Liver (tissue), 8 donors: ENCODE measurements at regions not wholly inside any gene's neighbourhood (a gene's known extent, or its start where the extent isn't known, plus 50 kb on each side); places are given as distances from the start of the nearest gene placed in this dataset.
"Not testable (repeated sequence)": the region's sequence is repeated elsewhere in the genome, so short reads cannot be mapped to it uniquely, and the experiment has no call there.

Experiments
- DNase-seq: peaks from one replicate; pipeline ENCODE4 v3.0.0-alpha.2; 2017; ENCODE audit warnings: low spot score
- H3K27ac ChIP-seq, 2 donors: one replicate each; pipeline ENCODE4 v1.7.0; 2013; ENCODE audit warnings: inconsistent platforms in 2 of 2, low read length in 2 of 2, control low read depth in 1 of 2, low read depth in 1 of 2, mild to moderate bottlenecking in 1 of 2
- H3K27me3 ChIP-seq, 4 donors: one replicate each; pipeline versions ENCODE4 v1.6.1 to v1.7.0; 2013; ENCODE audit warnings: low read length in 3 of 4, inconsistent platforms in 1 of 4, mild to moderate bottlenecking in 1 of 4, moderate library complexity in 1 of 4; ENCODE audit not compliant: control insufficient read depth in 4 of 4, insufficient read depth in 4 of 4
- H3K36me3 ChIP-seq, 4 donors: one replicate each; pipeline versions ENCODE4 v1.6.1 to v1.7.0; 2013; ENCODE audit warnings: low read length in 3 of 4, mild to moderate bottlenecking in 3 of 4, low read depth in 1 of 4, moderate library complexity in 1 of 4; ENCODE audit not compliant: control insufficient read depth in 4 of 4, insufficient read depth in 3 of 4
- H3K4me1 ChIP-seq, 4 donors: one replicate each; pipeline versions ENCODE4 v1.6.1 to v1.7.0; 2013; ENCODE audit warnings: low read length in 3 of 4, mild to moderate bottlenecking in 3 of 4, moderate library complexity in 1 of 4; ENCODE audit not compliant: control insufficient read depth in 4 of 4, insufficient read depth in 4 of 4
- H3K4me3 ChIP-seq, 3 donors: one replicate each; pipeline versions ENCODE4 v1.6.1 to v1.7.0; 2013; ENCODE audit warnings: low read length in 3 of 3, control low read depth in 1 of 3, low read depth in 1 of 3, mild to moderate bottlenecking in 1 of 3
- H3K9ac ChIP-seq, 2 donors: one replicate each; pipeline ENCODE4 v1.7.0; 2013; ENCODE audit warnings: low read length in 2 of 2, mild to moderate bottlenecking in 2 of 2, moderate library complexity in 2 of 2, control low read depth in 1 of 2, low read depth in 1 of 2
- H3K9me3 ChIP-seq, 4 donors: one replicate each; pipeline versions ENCODE4 v1.6.1 to v1.7.0; 2013; ENCODE audit warnings: low read length in 3 of 4; ENCODE audit not compliant: control insufficient read depth in 4 of 4
- ATF3 ChIP-seq: IDR thresholded peaks from 2 replicates; pipeline ENCODE4 v1.6.1; 2016; ENCODE audit warnings: antibody characterized with exemption
- CTCF ChIP-seq: fragments of 150-350 bp; IDR thresholded peaks from 2 replicates; pipeline ENCODE4 v1.5.1; 2017; ENCODE audit warnings: improper control_type of control experiment, low read depth, low read length; ENCODE audit not compliant: missing input control
- EGR1 ChIP-seq, 2 donors: IDR thresholded peaks; 2 replicates each; pipeline ENCODE4 v1.6.1; 2016 to 2018; ENCODE audit warnings: antibody characterized with exemption in 2 of 2, low read depth in 2 of 2
- FOXA1 ChIP-seq: IDR thresholded peaks from 2 replicates; pipeline ENCODE4 v1.6.1; 2016; ENCODE audit warnings: antibody characterized with exemption
- FOXA2 ChIP-seq: IDR thresholded peaks from 2 replicates; pipeline ENCODE4 v1.6.1; 2016; ENCODE audit warnings: antibody characterized with exemption
- GABPA ChIP-seq, 2 donors: IDR thresholded peaks in 1 of 2; conservative IDR thresholded peaks in 1 of 2; 2 replicates each; pipeline ENCODE4 v1.6.1; 2016; ENCODE audit warnings: antibody characterized with exemption in 2 of 2, mild to moderate bottlenecking in 1 of 2, moderate library complexity in 1 of 2
- HNF4A ChIP-seq, 2 donors: conservative IDR thresholded peaks; 2 replicates each; pipeline ENCODE4 v1.6.1; 2016; ENCODE audit warnings: antibody characterized with exemption in 2 of 2, mild to moderate bottlenecking in 2 of 2
- HNF4G ChIP-seq: IDR thresholded peaks from 2 replicates; pipeline ENCODE4 v1.6.1; 2016; ENCODE audit warnings: antibody characterized with exemption
- JUND ChIP-seq, 2 donors: IDR thresholded peaks; 2 replicates each; pipeline ENCODE4 v1.6.1; 2016; ENCODE audit warnings: antibody characterized with exemption in 2 of 2
- NR2F2 ChIP-seq: IDR thresholded peaks from 2 replicates; pipeline ENCODE4 v1.6.1; 2016; ENCODE audit warnings: antibody characterized with exemption
- RAD21 ChIP-seq, 2 donors: IDR thresholded peaks; 2 replicates each; pipeline ENCODE4 v1.6.1; 2016; ENCODE audit warnings: antibody characterized with exemption in 2 of 2, mild to moderate bottlenecking in 2 of 2
- RXRA ChIP-seq, 2 donors: IDR thresholded peaks; 2 replicates each; pipeline ENCODE4 v1.6.1; 2017 to 2018; ENCODE audit warnings: antibody characterized with exemption in 2 of 2, mild to moderate bottlenecking in 1 of 2
- SP1 ChIP-seq: IDR thresholded peaks from 2 replicates; pipeline ENCODE4 v1.6.1; 2018; ENCODE audit warnings: antibody characterized with exemption, mild to moderate bottlenecking
- TAF1 ChIP-seq: conservative IDR thresholded peaks from 2 replicates; pipeline ENCODE4 v1.6.1; 2016; ENCODE audit warnings: antibody characterized with exemption, mild to moderate bottlenecking
- YY1 ChIP-seq: IDR thresholded peaks from 2 replicates; pipeline ENCODE4 v1.6.1; 2016; ENCODE audit warnings: antibody characterized with exemption, mild to moderate bottlenecking
- ZBTB33 ChIP-seq: IDR thresholded peaks from 2 replicates; pipeline ENCODE4 v1.6.1; 2016; ENCODE audit warnings: antibody characterized with exemption
- WGBS: extraction: QIAGEN DNeasy Blood & Tissue Kit; methylation state at CpG from one replicate; pipeline ENCODE4 v1.1.7; 2013; 5-methylcytosine and 5-hydroxymethylcytosine counted together
- donor health status: healthy.
- donor health status: healthy.
- donor health status: healthy.
- donor health status: healthy.
- donor health status: healthy.

GRCh38 chr5:145661737-145662485, 173.2 kb downstream of the PRELID2 start (continued):
- no peak for TF ChIP-seq HNF4A (conservative IDR thresholded peaks at IDR 0.05)
- no peak for TF ChIP-seq FOXA1

GRCh38 chr5:145660897-145661640, 174.1 kb downstream of the PRELID2 start:
- Histone ChIP-seq H3K4me3 (no peak overlapping the region), H3K27ac (no peak overlapping the region), H3K9me3 (no peaks in the 10 kb centered on the region), H3K9ac (no peak overlapping the region), H3K36me3 (no peaks in the 10 kb centered on the region), H3K27me3 (no peaks in the 10 kb centered on the region), H3K4me1 (no peaks in the 10 kb centered on the region)
- 80% methylated on average over 7 of the region's 7 CpGs for WGBS
- DNase-seq: no peak
- TF ChIP-seq JUND (IDR thresholded peaks at IDR 0.05) (no peak), NR2F2 (no peak), HNF4G (no peak), ATF3 (no peak)

GRCh38 chr5:145658435-145658834, 176.7 kb downstream of the PRELID2 start:
- H3K27ac ChIP-seq: no peak overlapping the region
- 85% methylated on average over 3 of the region's 3 CpGs for WGBS
- H3K9me3 ChIP-seq: no peaks in the 10 kb centered on the region

GRCh38 chr5:145652700-145653099, 182.4 kb downstream of the PRELID2 start:
- not testable (repeated sequence) for DNase-seq, H3K27me3 ChIP-seq, H3K36me3 ChIP-seq, H3K9ac ChIP-seq, H3K4me3 ChIP-seq, H3K9me3 ChIP-seq, H3K4me1 ChIP-seq, H3K27ac ChIP-seq
- 96% methylated on average over 3 of the region's 3 CpGs for WGBS

More at GRCh38 chr5:145658435-145658834, 176.7 kb downstream of the PRELID2 start:
- Histone ChIP-seq H3K4me3 (no peak overlapping the region), H3K36me3 (no peaks in the 10 kb centered on the region), H3K27me3 (no peaks in the 10 kb centered on the region), H3K9ac (no peak overlapping the region), H3K4me1 (no peaks in the 10 kb centered on the region)
- TF ChIP-seq ATF3 (no peak), NR2F2 (no peak), SP1 (no peak), RAD21 (IDR thresholded peaks at IDR 0.05) (no peak), GABPA (IDR thresholded peaks at IDR 0.05 in 1 of 2, conservative IDR thresholded peaks at IDR 0.05 in 1 of 2) (no peak), HNF4A (conservative IDR thresholded peaks at IDR 0.05) (no peak), RXRA (IDR thresholded peaks at IDR 0.05) (no peak), YY1 (no peak), FOXA2 (no peak), HNF4G (no peak), EGR1 (IDR thresholded peaks at IDR 0.05; ENCODE audit: low read depth in 2 of 2) (no peak), CTCF (no peak), FOXA1 (no peak), TAF1 (no peak), JUND (IDR thresholded peaks at IDR 0.05) (no peak), ZBTB33 (no peak)
- no peak for DNase-seq

GRCh38 chr5:145647137-145647536, 188.0 kb downstream of the PRELID2 start:
- H3K4me1 ChIP-seq, H3K4me3 ChIP-seq, H3K9me3 ChIP-seq, H3K27me3 ChIP-seq, H3K27ac ChIP-seq, H3K9ac ChIP-seq, H3K36me3 ChIP-seq, DNase-seq: not testable (repeated sequence)
- WGBS: 48% methylated on average over 7 of the region's 7 CpGs
